ENCODE measurements at regions not wholly inside any gene's neighbourhood (a gene's known extent, or its start where the extent isn't known, plus 50 kb on each side); places are given as distances from the start of the nearest gene placed in this dataset.

GRCh38 chr2:226087505-226088365 lies 688.2 kb downstream of the NYAP2 start:
- TF ChIP-seq TAF1 (IDR thresholded peaks at IDR 0.05; ENCODE audit: low read depth, low read length) (no peak), POLR2AphosphoS5 (IDR thresholded peaks at IDR 0.05; ENCODE audit: low read depth, low read length) (no peak), POLR2A (IDR thresholded peaks at IDR 0.05; ENCODE audit: low read depth, low read length) (no peak), SPI1 (IDR thresholded peaks at IDR 0.05; ENCODE audit: low read depth, low read length) (no peak), POU2F2 (IDR thresholded peaks at IDR 0.05; ENCODE audit: low read depth, low read length) (no peak), PAX5 (IDR thresholded peaks at IDR 0.05; ENCODE audit: insufficient read depth, low read length, severe bottlenecking) (no peak)
